Tibial nerve (tissue), 3 donors: ENCODE measurements at regions not wholly inside any gene's neighbourhood (a gene's known extent, or its start where the extent isn't known, plus 50 kb on each side); places are given as distances from the start of the nearest gene placed in this dataset.

ENCODE experiments used
- POLR2A ChIP-seq, 2 donors: fragments of 450-650 bp; IDR thresholded peaks; one replicate each; pipeline ENCODE4 v1.6.1; 2017; ENCODE audit warnings: antibody characterized with exemption in 2 of 2, mild to moderate bottlenecking in 2 of 2, moderate library complexity in 2 of 2
- TF ChIP-seq, protein P1 (sequence below), 5 experiments: fragments of 200-600 bp in 3 of 5; fragments of 450-650 bp in 2 of 5; sonication (generic) in 3 of 5; IDR thresholded peaks; one replicate each; pipeline ENCODE4 v1.5.1; 2016 to 2019; ENCODE audit warnings: antibody characterized with exemption in 5 of 5, mild to moderate bottlenecking in 3 of 5, moderate library complexity in 2 of 5

DNA sequence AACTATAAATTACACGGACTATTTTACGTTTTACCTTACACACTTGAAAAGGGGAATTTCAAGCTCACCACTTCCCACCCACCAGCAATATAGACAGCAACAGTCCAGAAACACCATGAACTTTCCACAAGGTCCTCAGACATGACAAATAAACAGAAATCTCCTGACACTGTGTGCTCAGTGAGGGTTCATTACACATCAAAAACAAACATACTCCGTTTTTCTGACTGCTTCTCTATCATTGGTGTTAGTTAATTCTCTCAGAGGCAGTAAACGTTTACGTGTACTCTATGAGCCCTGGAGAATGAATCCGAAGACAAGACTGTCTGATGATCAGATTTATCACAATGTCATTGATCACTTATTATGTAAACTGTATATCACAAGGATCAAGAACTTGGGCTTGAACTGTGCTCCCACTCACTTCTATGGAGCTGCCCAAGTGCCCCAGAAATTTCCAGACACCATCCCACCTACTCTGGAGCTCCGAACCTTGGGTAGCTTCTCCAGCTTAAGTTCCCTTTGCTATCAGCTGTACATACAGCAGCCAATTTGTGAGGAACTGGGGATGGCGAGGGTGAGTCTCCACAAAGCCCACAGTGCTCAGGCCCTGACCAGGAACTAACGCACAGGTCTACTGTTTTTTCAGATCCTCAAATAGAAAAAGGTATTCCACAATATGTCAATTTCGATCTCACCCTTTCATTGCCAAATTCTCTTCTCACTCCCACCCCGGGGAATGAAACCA lies 86.0 kb downstream of the ALDH8A1 start:
- TF ChIP-seq, protein P1, sequence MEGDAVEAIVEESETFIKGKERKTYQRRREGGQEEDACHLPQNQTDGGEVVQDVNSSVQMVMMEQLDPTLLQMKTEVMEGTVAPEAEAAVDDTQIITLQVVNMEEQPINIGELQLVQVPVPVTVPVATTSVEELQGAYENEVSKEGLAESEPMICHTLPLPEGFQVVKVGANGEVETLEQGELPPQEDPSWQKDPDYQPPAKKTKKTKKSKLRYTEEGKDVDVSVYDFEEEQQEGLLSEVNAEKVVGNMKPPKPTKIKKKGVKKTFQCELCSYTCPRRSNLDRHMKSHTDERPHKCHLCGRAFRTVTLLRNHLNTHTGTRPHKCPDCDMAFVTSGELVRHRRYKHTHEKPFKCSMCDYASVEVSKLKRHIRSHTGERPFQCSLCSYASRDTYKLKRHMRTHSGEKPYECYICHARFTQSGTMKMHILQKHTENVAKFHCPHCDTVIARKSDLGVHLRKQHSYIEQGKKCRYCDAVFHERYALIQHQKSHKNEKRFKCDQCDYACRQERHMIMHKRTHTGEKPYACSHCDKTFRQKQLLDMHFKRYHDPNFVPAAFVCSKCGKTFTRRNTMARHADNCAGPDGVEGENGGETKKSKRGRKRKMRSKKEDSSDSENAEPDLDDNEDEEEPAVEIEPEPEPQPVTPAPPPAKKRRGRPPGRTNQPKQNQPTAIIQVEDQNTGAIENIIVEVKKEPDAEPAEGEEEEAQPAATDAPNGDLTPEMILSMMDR (IDR thresholded peaks at IDR 0.05), result no peak
- TF ChIP-seq POLR2A (IDR thresholded peaks at IDR 0.05), result no peak
